ENCODE measurements at regions not wholly inside any gene's neighbourhood (a gene's known extent, or its start where the extent isn't known, plus 50 kb on each side); places are given as distances from the start of the nearest gene placed in this dataset.
"Not testable (repeated sequence)": the region's sequence is repeated elsewhere in the genome, so short reads cannot be mapped to it uniquely, and the experiment has no call there.

GRCh38 chr6:150456466-150456865 lies 87.7 kb downstream of the IYD start:
- ATAC-seq = no peak
- no peak for DNase-seq (ENCODE audit: low spot score)

DNA sequence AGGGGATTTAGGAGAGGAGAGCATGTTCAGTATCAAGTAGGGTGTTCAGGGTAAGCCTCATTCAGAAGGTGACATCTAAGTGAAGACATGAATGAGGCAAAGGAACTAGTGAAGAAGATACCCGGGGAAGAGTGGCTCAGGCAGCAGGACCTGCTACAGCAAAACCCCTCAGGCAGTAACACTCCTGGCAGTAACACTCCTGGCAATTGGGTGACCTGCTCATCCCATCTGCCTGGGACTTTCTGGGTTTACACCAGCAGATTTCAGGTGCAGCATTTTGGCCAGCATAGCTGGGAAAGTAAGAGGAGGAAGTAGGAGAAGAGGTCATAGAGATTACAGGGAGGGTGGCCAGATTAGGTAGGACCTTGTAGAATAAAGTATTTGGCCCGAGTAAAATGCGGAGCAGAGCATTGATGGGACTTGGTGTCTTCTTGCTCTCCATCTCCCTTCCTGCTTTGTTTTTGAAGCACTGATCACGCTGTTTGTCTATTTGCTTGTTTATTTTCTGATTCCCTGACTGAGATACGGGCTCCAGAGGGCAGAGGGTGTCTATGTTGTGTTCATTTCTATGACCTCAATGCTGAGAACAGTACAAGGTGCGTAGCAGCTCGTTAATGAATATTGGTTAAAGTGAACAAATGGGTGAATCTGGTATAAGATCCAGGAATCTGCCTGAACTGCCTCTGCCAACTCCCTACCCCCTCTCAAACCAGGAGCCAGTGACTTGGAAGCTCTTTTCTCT lies 88.3 kb downstream of the IYD start:
- DNase-seq (ENCODE audit: low spot score) = no peak
- peak; percentile 88 for ATAC-seq

DNA sequence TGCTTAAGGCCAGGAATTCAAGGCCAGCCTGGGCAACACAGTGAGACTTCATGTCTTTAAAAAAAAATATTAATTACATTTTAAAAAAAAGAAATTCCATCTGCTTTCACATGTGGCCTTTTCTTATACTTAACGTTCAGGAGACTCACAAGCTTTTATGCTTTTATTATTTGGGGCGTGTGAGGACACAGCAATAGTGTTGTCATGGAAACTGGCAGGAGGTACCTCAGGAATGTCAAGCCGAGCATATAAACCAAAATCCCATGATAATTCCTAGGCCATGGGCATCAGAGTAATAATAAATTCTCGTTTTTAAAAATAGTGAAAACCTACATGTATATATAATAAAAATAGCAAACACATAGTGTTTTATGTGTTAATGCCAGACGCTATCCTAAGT lies 89.8 kb downstream of the IYD start:
- ATAC-seq (no peak), DNase-seq (ENCODE audit: low spot score) (no peak)

DNA sequence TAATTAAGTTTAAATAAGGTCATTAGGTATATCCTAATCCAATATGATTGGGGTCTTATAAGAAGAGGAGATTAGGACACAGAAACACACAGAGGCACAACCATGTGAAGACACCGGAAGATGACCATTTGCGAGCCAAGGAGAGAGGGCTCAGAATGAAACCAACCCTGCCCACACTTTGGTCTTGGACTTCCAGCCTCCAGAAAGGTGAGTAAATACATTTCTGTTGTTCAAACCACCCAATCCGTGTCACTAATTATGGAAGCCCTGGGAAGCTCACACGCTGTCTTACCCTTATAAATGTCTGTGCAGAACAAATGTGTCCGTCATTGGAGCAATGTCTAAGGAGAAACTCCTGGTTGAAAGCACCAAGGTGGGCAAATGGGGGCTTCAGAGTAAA lies 95.0 kb downstream of the IYD start:
- DNase-seq (ENCODE audit: low spot score) = no peak
- no peak for ATAC-seq

GRCh38 chr6:150464966-150465365 lies 96.2 kb downstream of the IYD start:
- no peak for DNase-seq (ENCODE audit: low spot score)
- no peak for ATAC-seq

GRCh38 chr6:150465610-150466009 lies 96.8 kb downstream of the IYD start:
- DNase-seq (ENCODE audit: low spot score) (no peak), ATAC-seq (no peak)

DNA sequence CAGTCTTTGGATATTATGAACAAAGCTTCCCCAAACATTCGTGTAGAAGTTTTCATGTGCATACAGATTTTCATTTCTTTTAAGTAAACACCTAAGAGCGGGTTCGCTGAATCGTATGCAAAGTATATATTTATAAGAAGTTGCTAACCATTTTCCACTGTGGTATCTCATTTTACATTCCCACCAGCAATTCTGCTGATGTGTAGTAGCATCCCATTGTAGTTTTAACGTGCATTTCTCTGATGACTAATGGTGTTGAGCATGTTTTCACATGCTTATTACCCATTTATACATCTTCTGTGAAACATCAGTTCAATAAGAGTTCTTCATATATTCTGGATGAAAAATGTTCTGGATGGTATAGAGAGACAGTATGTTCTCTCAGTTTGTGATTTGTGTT lies 97.4 kb downstream of the IYD start:
- no peak for DNase-seq (ENCODE audit: low spot score)
- ATAC-seq = no peak

- no peak for DNase-seq (ENCODE audit: low spot score)
Measured at GRCh38 chr6:150470131-150470530, 101.3 kb downstream of the IYD start.

GRCh38 chr6:150470960-150471665 lies 102.3 kb downstream of the IYD start:
- DNase-seq (ENCODE audit: low spot score) = no peak
- ATAC-seq = no peak

More at GRCh38 chr6:150470131-150470530, 101.3 kb downstream of the IYD start:
- no peak for ATAC-seq

DNA sequence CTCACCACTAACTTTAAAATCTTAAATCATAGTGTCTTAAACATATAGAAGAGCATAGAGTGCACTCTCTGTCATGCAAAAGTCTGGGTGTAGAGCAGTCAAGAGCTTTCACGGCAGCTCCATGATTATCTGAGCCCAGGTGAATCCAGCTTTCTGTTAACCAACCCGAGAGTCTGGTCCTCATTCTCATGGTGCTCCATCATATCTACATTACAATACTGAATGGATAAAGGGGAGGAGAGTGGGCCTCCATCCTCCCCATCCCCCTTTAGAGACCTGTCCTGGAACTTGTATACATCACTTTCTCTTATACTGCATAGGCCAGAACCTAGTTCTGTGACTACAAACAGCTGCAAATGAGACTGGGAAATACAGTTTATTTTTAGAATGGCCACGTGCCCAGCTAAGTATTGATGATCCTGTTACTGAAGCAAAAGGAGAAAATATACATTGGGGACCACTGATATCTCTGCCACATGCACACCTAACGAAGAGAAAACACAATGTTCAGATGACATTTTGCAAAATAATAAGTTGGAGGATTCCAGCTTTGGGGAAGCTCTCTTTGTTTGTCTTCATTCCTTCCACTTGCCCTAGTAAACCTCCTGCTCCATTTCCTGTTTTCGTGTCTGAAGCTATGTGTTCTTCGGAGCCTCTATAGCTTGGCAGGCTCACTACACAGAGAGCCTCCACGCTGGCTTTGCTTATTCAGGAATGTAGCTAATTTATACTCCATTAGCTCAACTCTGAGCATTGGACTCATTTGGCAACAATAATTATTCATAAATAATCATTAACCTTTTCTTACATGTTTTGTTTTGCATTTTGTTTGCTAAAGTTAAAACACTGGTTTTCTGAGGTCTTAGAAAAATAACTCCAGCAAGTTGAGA lies 110.1 kb downstream of the IYD start:
- ATAC-seq (peak; percentile 49), DNase-seq (ENCODE audit: low spot score) (no peak)

GRCh38 chr6:150482883-150483409 lies 114.1 kb downstream of the IYD start:
- ATAC-seq (no peak), DNase-seq (ENCODE audit: low spot score) (no peak)

- DNase-seq (ENCODE audit: low spot score) (peak; percentile 72), ATAC-seq (peak; percentile 94)
Measured at GRCh38 chr6:150485161-150485958, 114.3 kb upstream of the PLEKHG1 start.

GRCh38 chr6:150486048-150486447 lies 113.6 kb upstream of the PLEKHG1 start:
- DNase-seq (ENCODE audit: low spot score) = no peak
- ATAC-seq = peak; percentile 46

GRCh38 chr6:150490586-150490985 lies 109.1 kb upstream of the PLEKHG1 start:
- no peak for ATAC-seq
- DNase-seq (ENCODE audit: low spot score) = no peak

DNA sequence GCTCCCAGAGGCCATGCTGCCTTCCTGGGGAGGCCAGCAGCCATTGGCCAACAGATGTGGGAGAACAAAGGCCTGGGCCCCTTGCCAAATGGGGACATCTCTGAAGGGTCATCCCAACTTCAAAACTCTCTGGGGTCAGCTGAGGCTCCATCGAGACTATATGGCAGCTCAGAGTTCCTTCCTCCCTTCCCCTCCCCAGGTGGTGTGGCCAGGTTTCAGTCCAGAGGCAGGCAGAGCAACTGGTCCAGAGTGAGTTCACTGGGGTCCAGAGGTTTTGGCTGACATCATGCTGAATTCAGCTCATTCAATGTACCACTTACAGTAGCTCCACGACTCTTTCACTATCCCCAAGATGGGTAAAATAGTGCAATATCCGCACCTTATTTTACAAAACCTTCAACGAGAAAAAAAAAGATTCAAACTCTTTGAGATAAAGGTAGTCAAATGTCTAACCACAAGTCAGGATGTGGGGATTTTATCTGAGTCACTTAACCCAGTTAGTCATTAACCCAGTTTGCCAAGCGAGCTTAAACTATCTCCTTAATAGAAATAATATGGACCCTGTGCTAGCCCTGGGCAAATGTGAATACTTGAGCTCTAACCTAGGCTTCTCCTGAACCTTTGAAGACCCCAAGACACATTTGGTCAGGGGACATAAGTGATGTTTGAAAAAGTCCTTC lies 108.4 kb upstream of the PLEKHG1 start:
- DNase-seq (ENCODE audit: low spot score) (no peak), ATAC-seq (no peak)

DNA sequence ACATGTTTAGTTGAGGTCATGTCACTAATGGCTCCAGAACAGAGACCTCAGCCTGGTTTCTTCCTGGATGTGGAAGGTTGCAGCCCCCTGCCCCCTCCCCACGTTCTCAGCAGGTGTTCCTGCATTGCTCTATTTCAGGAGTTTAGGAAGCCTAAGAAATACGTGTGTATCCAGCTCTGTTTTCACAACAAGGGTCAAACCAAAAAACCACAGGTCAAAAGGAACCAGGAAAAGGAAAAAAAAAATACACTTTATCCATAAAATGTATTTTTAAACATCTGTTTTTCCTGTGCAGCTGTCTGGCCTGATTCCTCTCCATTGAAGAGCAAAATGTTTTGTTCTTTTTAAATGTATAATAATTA lies 107.9 kb upstream of the PLEKHG1 start:
- DNase-seq (ENCODE audit: low spot score) (no peak), ATAC-seq (no peak)

GRCh38 chr6:150492507-150492906 lies 107.2 kb upstream of the PLEKHG1 start:
- ATAC-seq (no peak), DNase-seq (ENCODE audit: low spot score) (no peak)

DNA sequence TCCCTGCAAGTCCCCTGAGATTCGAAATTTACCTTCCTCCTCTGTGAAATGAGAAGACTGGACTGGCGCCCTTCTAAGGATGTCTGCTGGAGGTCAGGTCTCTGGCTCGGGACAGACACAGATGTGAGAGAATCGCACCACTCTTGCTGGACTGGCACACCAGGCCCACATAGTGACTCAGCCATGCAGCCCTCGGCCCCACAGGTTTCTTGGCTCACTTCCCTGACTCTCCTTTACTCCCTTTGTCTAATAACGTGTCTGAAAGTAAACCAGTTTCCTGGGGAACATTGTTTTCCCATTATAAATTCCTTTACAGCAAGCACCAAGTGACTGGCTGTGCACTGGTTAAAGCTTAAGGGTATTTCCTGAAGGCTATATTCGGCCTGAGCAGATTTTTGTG lies 106.7 kb upstream of the PLEKHG1 start:
- DNase-seq (ENCODE audit: low spot score) = no peak
- no peak for ATAC-seq

GRCh38 chr6:150493552-150493951 lies 106.1 kb upstream of the PLEKHG1 start:
- not testable (repeated sequence) for ATAC-seq; DNase-seq (ENCODE audit: low spot score)

DNA sequence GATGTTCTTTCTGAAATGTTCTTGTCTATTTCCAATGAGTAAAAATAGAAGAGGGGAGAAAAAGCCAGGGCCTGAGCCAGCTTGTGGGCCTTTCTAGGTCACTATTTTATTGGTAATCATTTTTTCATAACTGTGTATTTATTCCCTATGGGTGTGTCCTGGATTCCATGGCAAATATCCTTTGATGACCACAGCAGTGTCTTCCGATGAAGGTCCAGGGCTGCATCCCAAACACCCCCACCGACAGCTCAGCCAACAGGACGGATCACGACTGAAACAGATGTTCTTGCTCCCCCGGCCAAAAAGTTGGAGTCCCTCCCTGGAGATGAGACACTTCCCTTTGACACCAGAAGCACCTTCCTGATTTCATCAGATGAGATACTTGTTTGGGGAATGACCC lies 105.4 kb upstream of the PLEKHG1 start:
- DNase-seq (ENCODE audit: low spot score) (no peak), ATAC-seq (no peak)
